PC-3 (cell line): ENCODE measurements at regions not wholly inside any gene's neighbourhood (a gene's known extent, or its start where the extent isn't known, plus 50 kb on each side); places are given as distances from the start of the nearest gene placed in this dataset.

Experiments
- ATAC-seq: fragments of 200-7000 bp; cut with Tn5 transposase; 2 replicates; pipeline ENCODE4 v1.9.1; 2020; ENCODE audit warnings: mild to moderate bottlenecking, moderate library complexity
- BruUV-seq: library from RNA; stranded (reverse); fragments of 400-500 nt; replicated peaks from 2 replicates; lab custom pipeline; 2021; lab: Mats Ljungman, UMichigan
- CTCF ChIA-PET: fragments of 300-600 bp; sonication (Branson Sonifier 250); formaldehyde crosslinking; loops from one replicate; lab custom pipeline; 2022; ENCODE audit warnings: antibody characterized with exemption; lab: Charles Lee
- POLR2A ChIA-PET: fragments of 300-600 bp; sonication (Branson Sonifier 250); formaldehyde crosslinking; loops from one replicate; lab custom pipeline; 2022; ENCODE audit warnings: antibody characterized with exemption; ENCODE audit not compliant: unreplicated experiment; lab: Charles Lee
- DNase-seq: peaks from one replicate; pipeline ENCODE4 v3.0.0-alpha.2; 2015
- H2AFZ ChIP-seq: fragments of 300-600 bp; sonication (generic); 2 replicates; pipeline ENCODE4 v1.6.0; 2016; ENCODE audit warnings: antibody characterized with exemption, low read length
- H3F3A ChIP-seq: fragments of 300-600 bp; sonication (generic); one replicate; pipeline ENCODE4 v1.6.0; 2017; ENCODE audit warnings: antibody characterized with exemption, low read length, control low read depth, mild to moderate bottlenecking; ENCODE audit not compliant: unreplicated experiment
- H3K27ac ChIP-seq: fragments of 300-600 bp; sonication (generic); 2 replicates; pipeline ENCODE4 v1.5.1; 2016; ENCODE audit warnings: mild to moderate bottlenecking, low read length
- H3K27me3 ChIP-seq: fragments of 300-600 bp; sonication (generic); 2 replicates; pipeline ENCODE4 v1.6.1; 2016; ENCODE audit warnings: low read length, mixed read lengths
- H3K36me3 ChIP-seq: fragments of 300-600 bp; sonication (generic); 2 replicates; pipeline ENCODE4 v1.6.1; 2016; ENCODE audit warnings: low read depth, mixed run types, low read length, mixed read lengths
- H3K4me1 ChIP-seq: fragments of 300-600 bp; sonication (generic); 2 replicates; pipeline ENCODE4 v1.5.1; 2016; ENCODE audit warnings: low read length; ENCODE audit not compliant: insufficient read depth
- H3K4me2 ChIP-seq: fragments of 300-600 bp; sonication (generic); 2 replicates; pipeline ENCODE4 v1.6.0; 2016; ENCODE audit warnings: low read length
- H3K4me3 ChIP-seq: fragments of 300-600 bp; sonication (generic); 2 replicates; pipeline ENCODE4 v1.5.1; 2016; ENCODE audit warnings: mild to moderate bottlenecking, low read length, mixed read lengths
- H3K79me2 ChIP-seq: fragments of 300-600 bp; sonication (generic); 2 replicates; pipeline ENCODE4 v1.6.1; 2017; ENCODE audit warnings: low read length, mixed read lengths
- H3K9ac ChIP-seq: fragments of 300-600 bp; sonication (generic); 2 replicates; pipeline ENCODE4 v1.6.0; 2016; ENCODE audit warnings: mild to moderate bottlenecking, low read length
- H3K9me2 ChIP-seq: fragments of 300-600 bp; sonication (generic); replicated peaks from 2 replicates; pipeline ENCODE4 v1.6.1; 2016; ENCODE audit warnings: mixed run types, low read length, mixed read lengths
- H3K9me3 ChIP-seq: fragments of 300-600 bp; sonication (generic); 2 replicates; pipeline ENCODE4 v1.6.1; 2016; ENCODE audit warnings: low read length, mixed read lengths
- H4K20me1 ChIP-seq: fragments of 300-600 bp; sonication (generic); 2 replicates; pipeline ENCODE4 v1.6.1; 2016; ENCODE audit warnings: low read length, mixed read lengths
- EZH2 ChIP-seq: fragments of 300-600 bp; sonication (generic); IDR thresholded peaks from one replicate; pipeline ENCODE4 v1.6.1; 2017; ENCODE audit warnings: antibody characterized with exemption, mild to moderate bottlenecking, low read length; ENCODE audit not compliant: unreplicated experiment
- EZH2phosphoT487 ChIP-seq: fragments of 300-600 bp; sonication (generic); IDR thresholded peaks from 2 replicates; pipeline ENCODE4 v1.6.1; 2018; ENCODE audit warnings: mild to moderate bottlenecking, antibody characterized with exemption, low read length, borderline replicate concordance
- intact Hi-C: fragments of 100-400 bp; cut with micrococcal nuclease; formaldehyde crosslinking; loops from 2 replicates; pipeline ENCODE4 v1.9.0; 2023
- TF ChIP-seq, protein P1 (sequence below): fragments of 300-600 bp; sonication (generic); conservative IDR thresholded peaks from 2 replicates; pipeline ENCODE4 v1.5.1; 2017; ENCODE audit warnings: antibody characterized with exemption, low read depth, mild to moderate bottlenecking, low read length

GRCh38 chr1:90613371-90613770 lies 103.7 kb downstream of the BARHL2 start:
- H3K9ac ChIP-seq, result no peak overlapping the region
- DNase-seq (no peak), ATAC-seq (no peak)
- H3K27ac ChIP-seq, result no peak overlapping the region
- no peaks in the 10 kb centered on the region for H3K9me2 ChIP-seq
- H2AFZ ChIP-seq, result no peak overlapping the region
- BruUV-seq, result no TSS peak
- no peaks in the 10 kb centered on the region for H3K9me3 ChIP-seq
- ChIA-PET POLR2A (no interaction called here), CTCF (no interaction called here)
- H3K79me2 ChIP-seq, result no peaks in the 10 kb centered on the region
- no peak overlapping the region for H3K4me2 ChIP-seq
- no peaks in the 10 kb centered on the region for H3K36me3 ChIP-seq
- no peaks in the 10 kb centered on the region for H3K4me1 ChIP-seq
- H3K27me3 ChIP-seq, result peaks cover 6% of the 10 kb centered on the region; the same call in 1 of the 2 replicates
- no peak for TF ChIP-seq EZH2
- TF ChIP-seq, protein P1, sequence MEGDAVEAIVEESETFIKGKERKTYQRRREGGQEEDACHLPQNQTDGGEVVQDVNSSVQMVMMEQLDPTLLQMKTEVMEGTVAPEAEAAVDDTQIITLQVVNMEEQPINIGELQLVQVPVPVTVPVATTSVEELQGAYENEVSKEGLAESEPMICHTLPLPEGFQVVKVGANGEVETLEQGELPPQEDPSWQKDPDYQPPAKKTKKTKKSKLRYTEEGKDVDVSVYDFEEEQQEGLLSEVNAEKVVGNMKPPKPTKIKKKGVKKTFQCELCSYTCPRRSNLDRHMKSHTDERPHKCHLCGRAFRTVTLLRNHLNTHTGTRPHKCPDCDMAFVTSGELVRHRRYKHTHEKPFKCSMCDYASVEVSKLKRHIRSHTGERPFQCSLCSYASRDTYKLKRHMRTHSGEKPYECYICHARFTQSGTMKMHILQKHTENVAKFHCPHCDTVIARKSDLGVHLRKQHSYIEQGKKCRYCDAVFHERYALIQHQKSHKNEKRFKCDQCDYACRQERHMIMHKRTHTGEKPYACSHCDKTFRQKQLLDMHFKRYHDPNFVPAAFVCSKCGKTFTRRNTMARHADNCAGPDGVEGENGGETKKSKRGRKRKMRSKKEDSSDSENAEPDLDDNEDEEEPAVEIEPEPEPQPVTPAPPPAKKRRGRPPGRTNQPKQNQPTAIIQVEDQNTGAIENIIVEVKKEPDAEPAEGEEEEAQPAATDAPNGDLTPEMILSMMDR, result no peak
- H3F3A ChIP-seq, result no peaks in the 10 kb centered on the region
- H4K20me1 ChIP-seq, result no peaks in the 10 kb centered on the region
- intact Hi-C loops, result no loop called here
- H3K4me3 ChIP-seq, result no peak overlapping the region

GRCh38 chr1:90612033-90612432 lies 105.1 kb downstream of the BARHL2 start:
- Histone ChIP-seq H3F3A (no peaks in the 10 kb centered on the region), H2AFZ (no peak overlapping the region), H3K4me3 (no peak overlapping the region), H3K79me2 (no peaks in the 10 kb centered on the region), H3K27me3 (peaks cover 4% of the 10 kb centered on the region), H3K9me3 (no peaks in the 10 kb centered on the region), H3K4me1 (no peaks in the 10 kb centered on the region), H3K9me2 (no peaks in the 10 kb centered on the region), H3K9ac (no peak overlapping the region), H3K36me3 (no peaks in the 10 kb centered on the region), H4K20me1 (no peaks in the 10 kb centered on the region), H3K4me2 (no peak overlapping the region), H3K27ac (no peak overlapping the region)
- ChIA-PET CTCF (no interaction called here), POLR2A (no interaction called here)
- DNase-seq (no peak), ATAC-seq (no peak)
- TF ChIP-seq EZH2 (no peak), EZH2phosphoT487 (no peak)
- TF ChIP-seq, protein P1, result no peak
- intact Hi-C loops, result no loop called here
- BruUV-seq, result no TSS peak

- Histone ChIP-seq H3F3A (no peaks in the 10 kb centered on the region), H3K4me1 (no peaks in the 10 kb centered on the region), H3K9me3 (no peaks in the 10 kb centered on the region), H3K27me3 (peaks cover 10% of the 10 kb centered on the region), H3K79me2 (no peaks in the 10 kb centered on the region), H3K9ac (no peak overlapping the region), H3K9me2 (no peaks in the 10 kb centered on the region), H3K36me3 (no peaks in the 10 kb centered on the region), H2AFZ (no peak overlapping the region), H3K4me2 (no peak overlapping the region), H4K20me1 (no peaks in the 10 kb centered on the region), H3K27ac (no peak overlapping the region), H3K4me3 (no peak overlapping the region)
- intact Hi-C loops, result no loop called here
- DNase-seq, result no peak
- ChIA-PET CTCF (no interaction called here), POLR2A (no interaction called here)
- BruUV-seq, result no TSS peak
- no peak for ATAC-seq
- TF ChIP-seq EZH2, result no peak
- TF ChIP-seq, protein P1, result no peak
- TF ChIP-seq EZH2phosphoT487, result no peak
Measured at GRCh38 chr1:90607736-90608135, 109.4 kb downstream of the BARHL2 start.
